SJCRH30 (cell line): ENCODE measurements at regions not wholly inside any gene's neighbourhood (a gene's known extent, or its start where the extent isn't known, plus 50 kb on each side); places are given as distances from the start of the nearest gene placed in this dataset.

Experiments
- DNase-seq, 2 experiments: peaks; one replicate each; pipeline ENCODE4 v3.0.0-alpha.2; 2015 to 2020
- H3K27ac ChIP-seq: fragments of 250-450 bp; sonication (Bioruptor Pico); 2 replicates; pipeline ENCODE4 v1.5.1; 2020; ENCODE audit warnings: mild to moderate bottlenecking, moderate library complexity
- H3K27me3 ChIP-seq: fragments of 250-450 bp; sonication (Bioruptor Pico); 2 replicates; pipeline ENCODE4 v1.5.1; 2020; ENCODE audit warnings: mild to moderate bottlenecking, moderate library complexity
- H3K36me3 ChIP-seq: fragments of 250-450 bp; sonication (Bioruptor Pico); 2 replicates; pipeline ENCODE4 v1.5.1; 2020; ENCODE audit warnings: mild to moderate bottlenecking, moderate library complexity
- H3K4me1 ChIP-seq: fragments of 250-450 bp; sonication (Bioruptor Pico); 2 replicates; pipeline ENCODE4 v1.5.1; 2020; ENCODE audit warnings: mild to moderate bottlenecking, moderate library complexity
- H3K4me3 ChIP-seq: fragments of 250-450 bp; sonication (Bioruptor Pico); 2 replicates; pipeline ENCODE4 v1.5.1; 2020; ENCODE audit warnings: mild to moderate bottlenecking, moderate library complexity
- H3K9me3 ChIP-seq: fragments of 250-450 bp; sonication (Bioruptor Pico); replicated peaks from 2 replicates; pipeline ENCODE4 v1.5.1; 2020; ENCODE audit warnings: mild to moderate bottlenecking, moderate library complexity

- Histone ChIP-seq H3K27ac (no peak overlapping the region), H3K4me1 (no peaks in the 10 kb centered on the region), H3K9me3 (no peaks in the 10 kb centered on the region), H3K4me3 (no peak overlapping the region), H3K36me3 (no peaks in the 10 kb centered on the region), H3K27me3 (no peaks in the 10 kb centered on the region)
- peak in 1 of 2 experiments; percentile 5 for DNase-seq
These were observed 748.1 kb upstream of the LRATD1 start for GRCh38 chr2:13884291-13884976.

GRCh38 chr2:13901526-13901925 lies 731.0 kb upstream of the LRATD1 start:
- no peak overlapping the region for H3K4me3 ChIP-seq
- DNase-seq, result no peak
- H3K36me3 ChIP-seq, result no peaks in the 10 kb centered on the region
- no peaks in the 10 kb centered on the region for H3K27me3 ChIP-seq
- no peaks in the 10 kb centered on the region for H3K9me3 ChIP-seq
- no peaks in the 10 kb centered on the region for H3K4me1 ChIP-seq
- no peak overlapping the region for H3K27ac ChIP-seq

DNA sequence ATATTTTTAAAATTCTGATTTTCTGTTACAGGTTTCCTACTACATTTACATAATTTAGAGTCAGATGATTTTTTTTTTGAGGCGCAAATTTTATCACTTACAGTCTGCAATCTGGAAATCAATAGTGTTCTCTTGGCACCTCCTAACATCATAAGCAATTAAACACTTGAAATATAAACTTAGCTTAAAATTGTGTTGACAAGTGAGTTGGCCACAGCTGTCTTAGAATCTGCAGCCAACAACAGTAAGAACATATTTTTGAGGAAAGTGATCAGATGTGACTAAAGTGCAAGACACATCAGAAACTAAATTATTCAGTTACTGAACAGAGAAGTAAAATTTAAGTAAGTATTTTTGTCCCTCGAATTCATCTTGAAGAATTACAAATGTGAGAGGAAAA lies 726.7 kb upstream of the LRATD1 start:
- H3K4me3 ChIP-seq, result no peak overlapping the region
- H3K36me3 ChIP-seq, result no peaks in the 10 kb centered on the region
- H3K4me1 ChIP-seq, result no peaks in the 10 kb centered on the region
- H3K9me3 ChIP-seq, result no peaks in the 10 kb centered on the region
- H3K27ac ChIP-seq, result no peak overlapping the region
- H3K27me3 ChIP-seq, result no peaks in the 10 kb centered on the region
- DNase-seq, result no peak

DNA sequence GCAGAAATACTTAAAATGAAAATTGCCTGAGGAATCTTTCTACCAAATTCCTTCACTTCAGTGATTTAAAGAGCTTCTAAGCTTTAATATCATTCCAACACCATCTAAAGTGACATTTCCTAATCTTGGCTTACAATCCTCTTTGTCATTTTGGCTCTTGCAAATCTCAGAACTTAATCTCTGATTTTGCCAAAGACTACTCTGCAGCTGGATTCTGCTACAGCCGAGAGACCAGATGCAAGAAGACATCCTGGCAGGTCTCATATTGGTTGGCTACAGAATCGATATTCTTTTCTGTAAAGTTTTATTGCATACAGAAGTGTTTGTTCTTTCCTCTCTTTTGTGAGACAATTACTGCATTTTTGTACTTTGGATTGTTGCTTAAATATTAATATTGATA lies 716.5 kb upstream of the LRATD1 start:
- Histone ChIP-seq H3K36me3 (no peaks in the 10 kb centered on the region), H3K9me3 (no peaks in the 10 kb centered on the region), H3K27me3 (no peaks in the 10 kb centered on the region), H3K27ac (no peak overlapping the region), H3K4me3 (no peak overlapping the region), H3K4me1 (no peaks in the 10 kb centered on the region)
- no peak for DNase-seq

GRCh38 chr2:13917958-13918357 lies 714.6 kb upstream of the LRATD1 start:
- H3K36me3 ChIP-seq, result no peaks in the 10 kb centered on the region
- no peak for DNase-seq
- no peaks in the 10 kb centered on the region for H3K4me1 ChIP-seq
- H3K4me3 ChIP-seq, result no peak overlapping the region
- no peak overlapping the region for H3K27ac ChIP-seq
- no peaks in the 10 kb centered on the region for H3K27me3 ChIP-seq
- no peaks in the 10 kb centered on the region for H3K9me3 ChIP-seq

DNA sequence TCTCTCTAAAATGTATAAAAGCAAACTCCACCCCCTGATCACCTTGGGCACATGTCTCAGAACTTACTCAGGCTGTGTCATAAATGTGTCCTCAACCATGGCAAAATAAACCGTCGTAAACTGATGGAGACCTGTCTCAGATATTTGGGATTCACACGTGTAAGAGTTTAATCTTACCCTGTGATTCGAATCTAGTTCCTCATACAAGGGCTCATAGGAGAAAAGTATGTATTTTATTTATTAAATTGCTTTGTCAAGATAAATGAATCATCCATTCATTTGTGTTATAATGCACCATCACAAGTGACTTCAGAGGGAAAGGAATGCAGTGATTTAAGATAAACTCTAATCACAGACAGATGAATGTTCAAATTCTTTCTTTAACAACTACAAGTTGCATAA lies 712.5 kb upstream of the LRATD1 start:
- no peak overlapping the region for H3K4me3 ChIP-seq
- no peaks in the 10 kb centered on the region for H3K9me3 ChIP-seq
- no peak overlapping the region for H3K27ac ChIP-seq
- H3K36me3 ChIP-seq, result no peaks in the 10 kb centered on the region
- H3K27me3 ChIP-seq, result no peaks in the 10 kb centered on the region
- no peak for DNase-seq
- no peaks in the 10 kb centered on the region for H3K4me1 ChIP-seq

DNA sequence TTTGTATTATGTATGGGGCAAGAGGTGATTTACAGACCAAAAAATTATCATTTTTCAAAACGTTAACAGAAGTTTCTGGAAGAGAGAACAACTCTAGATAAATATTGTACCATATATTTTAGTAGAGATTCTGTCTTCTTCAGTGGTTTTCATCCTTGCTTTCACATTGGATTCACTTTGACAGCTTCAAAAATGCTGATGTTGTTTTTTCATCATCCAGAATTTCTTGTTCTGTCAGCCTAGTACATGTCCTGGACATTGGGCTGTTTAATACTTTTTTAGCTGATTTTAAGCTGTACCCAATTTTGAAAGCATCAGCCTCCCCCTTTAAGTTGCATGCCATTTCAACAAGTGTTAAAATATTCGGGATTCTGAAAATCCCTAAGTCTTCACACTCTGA lies 711.3 kb upstream of the LRATD1 start:
- DNase-seq, result no peak
- Histone ChIP-seq H3K4me3 (no peak overlapping the region), H3K27me3 (no peaks in the 10 kb centered on the region), H3K36me3 (no peaks in the 10 kb centered on the region), H3K4me1 (no peaks in the 10 kb centered on the region), H3K27ac (no peak overlapping the region), H3K9me3 (no peaks in the 10 kb centered on the region)

DNA sequence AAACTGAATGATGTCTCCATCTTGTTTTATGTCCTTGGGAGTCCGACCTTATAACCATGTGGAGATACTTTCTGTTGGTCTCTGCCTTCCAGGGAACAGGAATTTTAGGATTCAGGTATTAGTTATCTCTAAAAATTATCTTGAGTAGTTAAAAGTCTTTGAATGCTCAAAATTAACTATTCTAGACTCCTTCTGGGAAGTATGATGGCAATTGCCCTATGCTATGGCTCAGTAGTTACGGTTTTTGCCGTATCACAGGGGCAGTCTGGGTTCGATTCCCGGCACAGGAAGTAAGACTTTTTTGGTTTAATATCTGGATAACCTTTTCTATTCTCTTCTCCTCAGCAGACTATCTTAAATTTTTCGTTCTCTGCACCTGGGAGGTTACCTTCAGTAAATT lies 708.7 kb upstream of the LRATD1 start:
- H3K9me3 ChIP-seq, result no peaks in the 10 kb centered on the region
- DNase-seq, result no peak
- no peaks in the 10 kb centered on the region for H3K27me3 ChIP-seq
- no peak overlapping the region for H3K27ac ChIP-seq
- H3K4me1 ChIP-seq, result no peaks in the 10 kb centered on the region
- no peak overlapping the region for H3K4me3 ChIP-seq
- H3K36me3 ChIP-seq, result no peaks in the 10 kb centered on the region

GRCh38 chr2:13942111-13942510 lies 690.4 kb upstream of the LRATD1 start:
- no peaks in the 10 kb centered on the region for H3K36me3 ChIP-seq
- H3K4me1 ChIP-seq, result no peaks in the 10 kb centered on the region

GRCh38 chr2:13950761-13951160 lies 681.8 kb upstream of the LRATD1 start:
- Histone ChIP-seq H3K27me3 (no peaks in the 10 kb centered on the region), H3K9me3 (no peaks in the 10 kb centered on the region), H3K4me1 (no peaks in the 10 kb centered on the region), H3K36me3 (no peaks in the 10 kb centered on the region), H3K4me3 (no peak overlapping the region), H3K27ac (no peak overlapping the region)
- no peak for DNase-seq

More at GRCh38 chr2:13942111-13942510, 690.4 kb upstream of the LRATD1 start:
- no peak overlapping the region for H3K4me3 ChIP-seq
- H3K27me3 ChIP-seq, result no peaks in the 10 kb centered on the region
- no peak for DNase-seq
- H3K27ac ChIP-seq, result no peak overlapping the region
- no peaks in the 10 kb centered on the region for H3K9me3 ChIP-seq

GRCh38 chr2:13968811-13969210 lies 663.7 kb upstream of the LRATD1 start:
- DNase-seq, result no peak
- no peaks in the 10 kb centered on the region for H3K4me1 ChIP-seq
- no peaks in the 10 kb centered on the region for H3K27me3 ChIP-seq
- no peak overlapping the region for H3K27ac ChIP-seq
- H3K36me3 ChIP-seq, result no peaks in the 10 kb centered on the region
- H3K4me3 ChIP-seq, result no peak overlapping the region
- no peaks in the 10 kb centered on the region for H3K9me3 ChIP-seq

DNA sequence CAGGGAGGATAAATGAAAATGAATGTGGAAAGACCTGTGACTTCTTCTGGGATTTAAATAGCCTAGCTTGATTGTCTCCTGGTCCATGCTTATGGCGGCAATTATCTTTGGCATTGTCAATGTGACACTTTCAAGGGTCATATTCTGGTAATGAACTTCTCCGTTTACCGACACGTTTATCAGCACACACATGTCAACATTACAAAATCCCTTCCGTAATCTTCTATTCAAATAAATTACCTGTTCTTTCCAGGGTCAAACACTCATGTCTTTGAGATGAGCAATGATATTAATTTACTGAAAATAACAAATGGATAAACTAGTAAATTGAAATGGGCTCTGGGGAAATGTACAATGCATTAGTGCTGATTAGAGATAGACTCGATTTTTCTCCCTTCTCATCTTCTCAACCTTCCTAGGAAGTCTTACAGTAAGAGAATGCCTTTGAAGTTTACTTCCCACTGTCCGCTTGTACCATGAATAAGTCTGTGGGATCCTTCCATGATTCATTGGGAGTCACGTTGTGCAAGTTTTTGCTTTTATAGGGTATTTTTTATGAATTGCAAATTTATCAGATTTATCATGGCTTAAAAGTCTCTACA lies 646.3 kb upstream of the LRATD1 start:
- no peaks in the 10 kb centered on the region for H3K9me3 ChIP-seq
- H3K27ac ChIP-seq, result no peak overlapping the region
- no peaks in the 10 kb centered on the region; the same call in 1 of the 2 replicates for H3K4me1 ChIP-seq
- H3K27me3 ChIP-seq, result no peaks in the 10 kb centered on the region
- H3K4me3 ChIP-seq, result no peak overlapping the region
- H3K36me3 ChIP-seq, result no peaks in the 10 kb centered on the region
- DNase-seq, result no peak

GRCh38 chr2:13996527-13996926 lies 636.0 kb upstream of the LRATD1 start:
- no peak overlapping the region for H3K27ac ChIP-seq
- H3K9me3 ChIP-seq, result peaks cover 9% of the 10 kb centered on the region; the same call in 1 of the 2 replicates
- no peaks in the 10 kb centered on the region for H3K4me1 ChIP-seq
- no peaks in the 10 kb centered on the region for H3K36me3 ChIP-seq
- DNase-seq, result no peak
- H3K4me3 ChIP-seq, result no peak overlapping the region
- H3K27me3 ChIP-seq, result no peaks in the 10 kb centered on the region

- Histone ChIP-seq H3K4me3 (no peak overlapping the region), H3K36me3 (no peaks in the 10 kb centered on the region), H3K27me3 (no peaks in the 10 kb centered on the region), H3K9me3 (peaks cover 12% of the 10 kb centered on the region; the same call in 1 of the 2 replicates), H3K4me1 (peaks cover 22% of the 10 kb centered on the region), H3K27ac (peak overlapping the region; percentile 90)
- peak; percentile 77 to 89 for DNase-seq
These were observed 621.3 kb upstream of the LRATD1 start for GRCh38 chr2:14011190-14011589.

GRCh38 chr2:14015113-14015630 lies 617.3 kb upstream of the LRATD1 start:
- Histone ChIP-seq H3K27ac (no peak overlapping the region), H3K27me3 (no peaks in the 10 kb centered on the region), H3K9me3 (peaks cover 2% of the 10 kb centered on the region; the same call in 1 of the 2 replicates), H3K4me3 (no peak overlapping the region), H3K4me1 (peaks cover 25% of the 10 kb centered on the region), H3K36me3 (no peaks in the 10 kb centered on the region)
- DNase-seq, result peak in 1 of 2 experiments; percentile 22
